Trophoblast cell (in vitro differentiated cells and primary cell): ENCODE measurements at regions not wholly inside any gene's neighbourhood (a gene's known extent, or its start where the extent isn't known, plus 50 kb on each side); places are given as distances from the start of the nearest gene placed in this dataset.

Experiments
- DNase-seq, 2 donors: peaks; one replicate each; pipeline ENCODE4 v3.0.0-alpha.2; 2016
- H2AFZ ChIP-seq: 2 replicates; pipeline ENCODE4 v1.6.1; 2013; ENCODE audit warnings: low read length, moderate library complexity, mild to moderate bottlenecking; ENCODE audit not compliant: insufficient read depth, poor library complexity
- H2AK5ac ChIP-seq: 2 replicates; pipeline ENCODE4 v1.6.1; 2013; ENCODE audit warnings: mild to moderate bottlenecking, low read length
- H2BK120ac ChIP-seq: 2 replicates; pipeline ENCODE4 v1.6.1; 2013; ENCODE audit warnings: low read length, mild to moderate bottlenecking, moderate library complexity; ENCODE audit not compliant: insufficient read depth, poor library complexity
- H2BK12ac ChIP-seq: 2 replicates; pipeline ENCODE4 v1.6.1; 2013; ENCODE audit warnings: mild to moderate bottlenecking, low read length, moderate library complexity
- H2BK5ac ChIP-seq: 2 replicates; pipeline ENCODE4 v1.6.1; 2013; ENCODE audit warnings: low read length, low read depth, moderate library complexity, mild to moderate bottlenecking; ENCODE audit not compliant: poor library complexity
- H3K14ac ChIP-seq: 2 replicates; pipeline ENCODE4 v1.6.1; 2013; ENCODE audit warnings: mild to moderate bottlenecking, low read length
- H3K18ac ChIP-seq: 2 replicates; pipeline ENCODE4 v1.6.1; 2013; ENCODE audit warnings: mild to moderate bottlenecking, low read length
- H3K23ac ChIP-seq: 2 replicates; pipeline ENCODE4 v1.6.1; 2013; ENCODE audit warnings: low read length
- H3K27ac ChIP-seq: 2 replicates; pipeline ENCODE4 v1.5.1; 2013; ENCODE audit warnings: low read depth, mild to moderate bottlenecking, inconsistent platforms, low read length, moderate library complexity
- H3K27me3 ChIP-seq: 2 replicates; pipeline ENCODE4 v1.6.1; 2013; ENCODE audit warnings: inconsistent platforms, mild to moderate bottlenecking, low read length, moderate library complexity; ENCODE audit not compliant: insufficient read depth
- H3K36me3 ChIP-seq, 2 experiments: 1 replicate in 1 of 2; 2 replicates in 1 of 2; pipeline ENCODE4 v1.6.1; 2013; ENCODE audit warnings: low read length in 2 of 2, mild to moderate bottlenecking in 2 of 2, moderate library complexity in 1 of 2; ENCODE audit not compliant: insufficient read depth in 2 of 2, control insufficient read depth in 1 of 2
- H3K4ac ChIP-seq: 2 replicates; pipeline ENCODE4 v1.6.1; 2013; ENCODE audit warnings: low read depth, mild to moderate bottlenecking, low read length, moderate library complexity
- H3K4me1 ChIP-seq, 2 experiments: 1 replicate in 1 of 2; 2 replicates in 1 of 2; pipeline ENCODE4 v1.6.1; 2013; ENCODE audit warnings: low read length in 2 of 2, mild to moderate bottlenecking in 2 of 2, moderate library complexity in 1 of 2; ENCODE audit not compliant: insufficient read depth in 2 of 2, control insufficient read depth in 1 of 2
- H3K4me2 ChIP-seq: 2 replicates; pipeline ENCODE4 v1.6.1; 2013; ENCODE audit warnings: inconsistent platforms, mild to moderate bottlenecking, low read length, moderate library complexity
- H3K4me3 ChIP-seq: 2 replicates; pipeline ENCODE4 v1.5.1; 2013; ENCODE audit warnings: mild to moderate bottlenecking, low read depth, low read length, inconsistent platforms
- H3K79me1 ChIP-seq: one replicate; pipeline ENCODE4 v1.6.1; 2013; ENCODE audit warnings: low read length
- H3K79me2 ChIP-seq: 2 replicates; pipeline ENCODE4 v1.6.1; 2013; ENCODE audit warnings: low read length, mild to moderate bottlenecking; ENCODE audit not compliant: control insufficient read depth, insufficient read depth, poor library complexity
- H3K9ac ChIP-seq: 2 replicates; pipeline ENCODE4 v1.6.1; 2013; ENCODE audit warnings: mild to moderate bottlenecking, low read length
- H3K9me3 ChIP-seq: 2 replicates; pipeline ENCODE4 v1.6.1; 2013; ENCODE audit warnings: low read depth, mild to moderate bottlenecking, control low read depth, inconsistent platforms, low read length; ENCODE audit not compliant: insufficient read depth
- H4K12ac ChIP-seq: 2 replicates; pipeline ENCODE4 v1.6.1; 2013; ENCODE audit warnings: low read depth, mild to moderate bottlenecking, low read length, moderate library complexity
- H4K8ac ChIP-seq: 2 replicates; pipeline ENCODE4 v1.6.1; 2013; ENCODE audit warnings: low read depth, mild to moderate bottlenecking, low read length, moderate library complexity
- H4K91ac ChIP-seq: one replicate; pipeline ENCODE4 v1.6.1; 2013; ENCODE audit warnings: low read depth, mild to moderate bottlenecking, low read length, moderate library complexity
- WGBS: extraction: QIAGEN DNeasy Blood & Tissue Kit; methylation state at CpG from one replicate; pipeline ENCODE4 v1.1.7; 2013; ENCODE audit warnings: missing lambda C conversion rate; ENCODE audit not compliant: insufficient read length, insufficient coverage; ENCODE audit errors: extremely low coverage; 5-methylcytosine and 5-hydroxymethylcytosine counted together

GRCh38 chr2:23322567-23323197 is 62.3 kb upstream of the KLHL29 start:
- no peak overlapping the region for H3K4me3 ChIP-seq
- H3K9me3 ChIP-seq = peaks cover 3% of the 10 kb centered on the region
- H2AK5ac ChIP-seq = no peak overlapping the region
- H3K18ac ChIP-seq = no peak overlapping the region
- no peak overlapping the region for H3K4ac ChIP-seq
- H3K27me3 ChIP-seq = no peaks in the 10 kb centered on the region
- no peak overlapping the region for H2BK120ac ChIP-seq
- no CpG with 5 or more reads among the region's 7 CpGs for WGBS
- no peak overlapping the region for H4K8ac ChIP-seq
- no peak overlapping the region for H3K23ac ChIP-seq
- no peak overlapping the region for H2AFZ ChIP-seq
- no peak overlapping the region for H2BK12ac ChIP-seq
- H3K79me2 ChIP-seq = no peaks in the 10 kb centered on the region
- no peak overlapping the region for H3K9ac ChIP-seq
- DNase-seq = no peak
- no peak overlapping the region for H3K4me2 ChIP-seq
- no peak overlapping the region for H4K91ac ChIP-seq
- no peaks in the 10 kb centered on the region for H3K79me1 ChIP-seq
- no peaks in the 10 kb centered on the region for H3K36me3 ChIP-seq
- no peak overlapping the region for H2BK5ac ChIP-seq
- no peak overlapping the region for H3K14ac ChIP-seq
- H3K4me1 ChIP-seq = no peaks in the 10 kb centered on the region
- no peak overlapping the region for H3K27ac ChIP-seq
- no peak overlapping the region for H4K12ac ChIP-seq

GRCh38 chr2:23323198-23323916 is 61.6 kb upstream of the KLHL29 start:
- Histone ChIP-seq H3K79me1 (no peaks in the 10 kb centered on the region), H2BK12ac (no peak overlapping the region), H3K23ac (no peak overlapping the region), H2AK5ac (no peak overlapping the region), H3K4me1 (no peaks in the 10 kb centered on the region), H3K9me3 (peaks cover 3% of the 10 kb centered on the region), H3K79me2 (no peaks in the 10 kb centered on the region), H3K36me3 (no peaks in the 10 kb centered on the region), H3K4ac (no peak overlapping the region), H2AFZ (no peak overlapping the region), H3K9ac (no peak overlapping the region), H2BK5ac (no peak overlapping the region), H3K27me3 (no peaks in the 10 kb centered on the region), H3K27ac (no peak overlapping the region), H4K91ac (no peak overlapping the region), H4K8ac (no peak overlapping the region), H3K4me3 (no peak overlapping the region), H2BK120ac (no peak overlapping the region), H3K18ac (no peak overlapping the region), H3K4me2 (no peak overlapping the region), H4K12ac (no peak overlapping the region), H3K14ac (no peak overlapping the region)
- no peak for DNase-seq
- no CpG with 5 or more reads among the region's 19 CpGs for WGBS

- Histone ChIP-seq H3K9me3 (peaks cover 3% of the 10 kb centered on the region), H4K8ac (no peak overlapping the region), H3K9ac (no peak overlapping the region), H3K27me3 (no peaks in the 10 kb centered on the region), H3K27ac (no peak overlapping the region), H3K79me1 (no peaks in the 10 kb centered on the region), H2AFZ (no peak overlapping the region), H4K91ac (no peak overlapping the region), H4K12ac (no peak overlapping the region), H2BK120ac (no peak overlapping the region), H3K79me2 (no peaks in the 10 kb centered on the region), H3K36me3 (no peaks in the 10 kb centered on the region), H2BK5ac (no peak overlapping the region), H3K14ac (no peak overlapping the region), H3K18ac (no peak overlapping the region), H3K4ac (no peak overlapping the region), H3K4me2 (no peak overlapping the region), H3K4me3 (no peak overlapping the region), H3K23ac (no peak overlapping the region), H2AK5ac (no peak overlapping the region), H3K4me1 (no peaks in the 10 kb centered on the region), H2BK12ac (no peak overlapping the region)
- WGBS = no CpG with 5 or more reads among the region's 20 CpGs
- no peak for DNase-seq
These were observed 60.9 kb upstream of the KLHL29 start for GRCh38 chr2:23323917-23324680.

- H4K8ac ChIP-seq = no peak overlapping the region
- no peak overlapping the region for H4K12ac ChIP-seq
- no CpG with 5 or more reads among the region's 4 CpGs for WGBS
- H2BK120ac ChIP-seq = no peak overlapping the region
- no peak overlapping the region for H3K4me3 ChIP-seq
- no peaks in the 10 kb centered on the region for H3K4me1 ChIP-seq
- no peak for DNase-seq
- no peak overlapping the region for H2AFZ ChIP-seq
- no peaks in the 10 kb centered on the region for H3K79me1 ChIP-seq
- H3K9me3 ChIP-seq = peaks cover 1% of the 10 kb centered on the region
- no peak overlapping the region for H3K9ac ChIP-seq
- no peak overlapping the region for H3K18ac ChIP-seq
- H3K27ac ChIP-seq = no peak overlapping the region
- no peaks in the 10 kb centered on the region for H3K36me3 ChIP-seq
- H3K4me2 ChIP-seq = no peak overlapping the region
- no peak overlapping the region for H4K91ac ChIP-seq
- H3K23ac ChIP-seq = no peak overlapping the region
- no peak overlapping the region for H2BK5ac ChIP-seq
- H2BK12ac ChIP-seq = no peak overlapping the region
- H2AK5ac ChIP-seq = no peak overlapping the region
- H3K79me2 ChIP-seq = no peaks in the 10 kb centered on the region
- H3K14ac ChIP-seq = no peak overlapping the region
- no peak overlapping the region for H3K4ac ChIP-seq
- no peaks in the 10 kb centered on the region for H3K27me3 ChIP-seq
These were observed 58.6 kb upstream of the KLHL29 start for GRCh38 chr2:23326330-23326729.
